Brain microvascular endothelial cell (primary cell): ENCODE measurements at regions not wholly inside any gene's neighbourhood (a gene's known extent, or its start where the extent isn't known, plus 50 kb on each side); places are given as distances from the start of the nearest gene placed in this dataset.

Experiments
- DNase-seq: peaks from one replicate; pipeline ENCODE4 v3.0.0-alpha.2; 2020
- H3K27ac ChIP-seq: fragments of 250-450 bp; sonication (Bioruptor Pico); 2 replicates; pipeline ENCODE4 v1.5.1; 2020; ENCODE audit warnings: mild to moderate bottlenecking, moderate library complexity
- H3K27me3 ChIP-seq: fragments of 250-450 bp; sonication (Bioruptor Pico); replicated peaks from 2 replicates; pipeline ENCODE4 v1.5.1; 2020; ENCODE audit warnings: mild to moderate bottlenecking
- H3K36me3 ChIP-seq: fragments of 250-450 bp; sonication (Bioruptor Pico); replicated peaks from 2 replicates; pipeline ENCODE4 v1.5.1; 2020; ENCODE audit warnings: mild to moderate bottlenecking
- H3K4me3 ChIP-seq: 2 replicates; pipeline ENCODE4 v1.5.1; 2011; ENCODE audit warnings: low read depth, mild to moderate bottlenecking, control low read depth, low read length, moderate library complexity
- CTCF ChIP-seq: IDR thresholded peaks from 2 replicates; pipeline ENCODE4 v1.5.1; 2011; ENCODE audit warnings: low read depth, mild to moderate bottlenecking, moderate library complexity, low read length, control low read depth, inconsistent platforms; ENCODE audit errors: missing control alignments
- in situ Hi-C: cut with HindIII; loops from 2 replicates; pipeline ENCODE4 v1.10.0; 2017; ENCODE audit warnings: low sequenced_read_pairs, low pct_ligation_motif_present

GRCh38 chr14:88951370-88951769 is 126.9 kb downstream of the TTC8 start:
- in situ Hi-C loops = no loop called here
- Histone ChIP-seq H3K36me3 (no peaks in the 10 kb centered on the region), H3K4me3 (no peak overlapping the region), H3K27ac (no peak overlapping the region), H3K27me3 (no peaks in the 10 kb centered on the region)
- no peak for DNase-seq
- no peak for TF ChIP-seq CTCF

DNA sequence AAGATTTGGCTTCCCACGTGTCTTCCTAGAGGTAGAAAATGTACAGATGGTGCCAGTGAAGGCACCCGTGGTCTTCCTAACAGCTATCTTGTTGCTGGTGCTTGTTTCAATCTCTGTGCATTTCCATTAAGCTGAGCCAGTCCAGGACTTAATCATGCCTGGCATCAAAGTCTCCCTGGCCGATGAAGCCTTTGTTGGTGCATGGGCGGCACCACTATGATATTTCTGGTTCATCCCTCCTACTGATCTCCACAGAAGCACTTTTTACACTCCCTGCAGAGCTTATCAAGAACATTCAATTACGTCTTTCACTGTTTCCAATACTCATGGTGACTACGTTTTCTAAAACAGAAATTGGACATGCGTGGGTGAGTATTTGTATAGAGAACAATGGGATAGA is 128.4 kb downstream of the TTC8 start:
- Histone ChIP-seq H3K4me3 (no peak overlapping the region), H3K36me3 (no peaks in the 10 kb centered on the region), H3K27me3 (no peaks in the 10 kb centered on the region), H3K27ac (no peak overlapping the region)
- TF ChIP-seq CTCF = no peak
- in situ Hi-C loops = no loop called here
- no peak for DNase-seq

DNA sequence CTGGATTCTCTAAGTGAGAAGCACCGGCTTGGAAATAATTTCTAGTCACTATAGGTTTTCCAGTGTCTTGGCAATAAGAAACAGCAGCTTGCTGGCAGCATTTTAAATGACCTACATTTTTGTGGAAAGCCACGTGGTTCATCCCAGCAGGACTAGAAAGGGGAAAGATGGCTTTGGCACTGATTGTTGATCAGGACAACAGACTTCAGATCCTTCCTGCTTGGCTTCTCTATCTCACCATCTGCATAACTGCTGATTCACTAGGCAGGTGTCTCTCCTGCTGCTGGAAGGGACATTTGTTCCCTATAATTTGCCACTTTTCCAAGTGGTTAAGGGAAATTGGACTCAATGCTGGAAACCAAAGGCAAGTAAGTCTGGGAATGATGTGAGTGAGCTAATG is 131.0 kb downstream of the TTC8 start:
- in situ Hi-C loops = no loop called here
- Histone ChIP-seq H3K27ac (no peak overlapping the region), H3K36me3 (no peaks in the 10 kb centered on the region), H3K4me3 (no peak overlapping the region), H3K27me3 (no peaks in the 10 kb centered on the region)
- no peak for TF ChIP-seq CTCF
- DNase-seq = no peak

GRCh38 chr14:88960496-88960895 is 136.0 kb downstream of the TTC8 start:
- H3K4me3 ChIP-seq = no peak overlapping the region
- DNase-seq = no peak
- H3K27ac ChIP-seq = no peak overlapping the region
- no peak for TF ChIP-seq CTCF
- H3K36me3 ChIP-seq = no peaks in the 10 kb centered on the region
- in situ Hi-C loops = no loop called here
- no peaks in the 10 kb centered on the region for H3K27me3 ChIP-seq

- no peaks in the 10 kb centered on the region for H3K36me3 ChIP-seq
- no peak for TF ChIP-seq CTCF
- H3K4me3 ChIP-seq = no peak overlapping the region
- no peaks in the 10 kb centered on the region for H3K27me3 ChIP-seq
- H3K27ac ChIP-seq = no peak overlapping the region
- in situ Hi-C loops = no loop called here
- DNase-seq = no peak
Measured at GRCh38 chr14:88961214-88961613, 136.8 kb downstream of the TTC8 start.

DNA sequence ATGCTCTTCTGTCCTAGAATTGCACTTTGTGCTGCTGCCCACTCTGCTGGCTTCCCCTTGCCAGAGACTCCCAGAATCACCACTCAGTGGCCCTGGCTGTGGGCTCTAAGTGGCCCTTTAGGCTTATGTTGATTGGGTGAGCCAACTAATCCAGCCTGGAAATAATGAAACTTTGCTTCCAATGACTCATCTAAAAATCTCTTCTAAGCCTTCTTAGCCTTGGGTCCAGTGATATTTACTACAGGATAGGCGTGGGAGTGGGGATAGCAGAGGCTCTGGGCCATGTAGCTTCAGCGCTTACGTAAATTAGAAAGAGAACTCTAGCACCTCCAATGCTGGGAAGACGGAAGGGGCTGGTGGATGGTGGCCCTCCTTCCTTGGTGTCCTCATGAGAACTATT is 137.9 kb downstream of the TTC8 start:
- no peak for DNase-seq
- H3K27me3 ChIP-seq = no peaks in the 10 kb centered on the region
- in situ Hi-C loops = no loop called here
- TF ChIP-seq CTCF = no peak
- H3K27ac ChIP-seq = no peak overlapping the region
- H3K4me3 ChIP-seq = no peak overlapping the region
- no peaks in the 10 kb centered on the region for H3K36me3 ChIP-seq
